Bronchial epithelial cell (primary cell): ENCODE measurements at regions not wholly inside any gene's neighbourhood (a gene's known extent, or its start where the extent isn't known, plus 50 kb on each side); places are given as distances from the start of the nearest gene placed in this dataset.

Experiments used
- DNase-seq: peaks from one replicate; pipeline ENCODE4 v3.0.0-alpha.2; 2010; ENCODE audit warnings: low read depth
- FAIRE-seq: peaks from 2 replicates; lab custom pipeline; 2011; peaks lifted over from hg19 to GRCh38; lab: Jason Lieb, UNC
- H3K27me3 ChIP-seq: 2 replicates; pipeline ENCODE4 v1.5.1; 2011; ENCODE audit warnings: low read length; ENCODE audit not compliant: control insufficient read depth, insufficient read depth
- H3K36me3 ChIP-seq: 2 replicates; pipeline ENCODE4 v1.5.1; 2011; ENCODE audit warnings: low read length; ENCODE audit not compliant: control insufficient read depth, insufficient read depth
- H3K4me3 ChIP-seq: 2 replicates; pipeline ENCODE4 v1.5.1; 2011; ENCODE audit warnings: mild to moderate bottlenecking, low read depth, low read length, control low read depth
- TF ChIP-seq, protein P1 (sequence below): IDR thresholded peaks from 2 replicates; pipeline ENCODE4 v1.5.1; 2011; ENCODE audit warnings: mild to moderate bottlenecking, moderate library complexity, low read length, control low read depth, inconsistent platforms; ENCODE audit not compliant: insufficient read depth, severe bottlenecking

GRCh38 chr4:180564026-180564425 is 1679.2 kb upstream of the TENM3 start:
- H3K4me3 ChIP-seq = no peak overlapping the region

GRCh38 chr4:180564448-180564847 is 1678.8 kb upstream of the TENM3 start:
- DNase-seq (no peak), FAIRE-seq (no peak)
- no peak overlapping the region for H3K4me3 ChIP-seq
- no peaks in the 10 kb centered on the region for H3K36me3 ChIP-seq
- TF ChIP-seq, protein P1, sequence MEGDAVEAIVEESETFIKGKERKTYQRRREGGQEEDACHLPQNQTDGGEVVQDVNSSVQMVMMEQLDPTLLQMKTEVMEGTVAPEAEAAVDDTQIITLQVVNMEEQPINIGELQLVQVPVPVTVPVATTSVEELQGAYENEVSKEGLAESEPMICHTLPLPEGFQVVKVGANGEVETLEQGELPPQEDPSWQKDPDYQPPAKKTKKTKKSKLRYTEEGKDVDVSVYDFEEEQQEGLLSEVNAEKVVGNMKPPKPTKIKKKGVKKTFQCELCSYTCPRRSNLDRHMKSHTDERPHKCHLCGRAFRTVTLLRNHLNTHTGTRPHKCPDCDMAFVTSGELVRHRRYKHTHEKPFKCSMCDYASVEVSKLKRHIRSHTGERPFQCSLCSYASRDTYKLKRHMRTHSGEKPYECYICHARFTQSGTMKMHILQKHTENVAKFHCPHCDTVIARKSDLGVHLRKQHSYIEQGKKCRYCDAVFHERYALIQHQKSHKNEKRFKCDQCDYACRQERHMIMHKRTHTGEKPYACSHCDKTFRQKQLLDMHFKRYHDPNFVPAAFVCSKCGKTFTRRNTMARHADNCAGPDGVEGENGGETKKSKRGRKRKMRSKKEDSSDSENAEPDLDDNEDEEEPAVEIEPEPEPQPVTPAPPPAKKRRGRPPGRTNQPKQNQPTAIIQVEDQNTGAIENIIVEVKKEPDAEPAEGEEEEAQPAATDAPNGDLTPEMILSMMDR = no peak
- no peaks in the 10 kb centered on the region for H3K27me3 ChIP-seq

More at GRCh38 chr4:180564026-180564425, 1679.2 kb upstream of the TENM3 start:
- Histone ChIP-seq H3K27me3 (no peaks in the 10 kb centered on the region), H3K36me3 (no peaks in the 10 kb centered on the region)
- TF ChIP-seq, protein P1 = no peak
- FAIRE-seq = no peak
- no peak for DNase-seq

DNA sequence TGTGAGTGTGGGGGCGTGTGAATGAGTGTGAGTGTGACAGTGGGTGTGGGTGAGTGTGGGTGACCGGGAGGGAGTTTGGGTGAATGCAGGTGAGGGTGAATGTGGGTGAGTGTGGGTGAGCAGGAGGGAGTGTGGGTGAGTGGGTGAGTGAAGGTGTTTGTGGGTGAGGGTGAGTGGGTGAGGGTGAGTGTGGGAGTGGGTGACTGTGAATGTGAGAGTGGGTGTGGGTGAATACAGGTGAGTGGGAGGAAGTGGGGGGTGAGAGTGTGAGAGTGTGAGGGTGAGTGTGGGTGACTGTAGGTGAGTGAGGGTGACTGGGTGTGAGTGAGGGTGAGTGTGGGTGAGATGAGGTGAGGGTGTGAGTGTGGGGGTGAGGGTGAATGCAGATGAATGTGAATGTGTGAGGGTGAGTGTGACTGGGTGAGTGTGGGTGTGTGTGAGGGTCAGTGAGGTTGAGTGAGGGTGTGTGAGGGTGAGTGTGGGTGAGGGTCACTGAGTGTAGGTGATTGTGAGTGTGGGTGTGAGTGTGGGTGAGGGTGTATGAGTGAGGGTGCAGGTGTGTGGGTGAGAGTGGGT is 1677.3 kb upstream of the TENM3 start:
- Histone ChIP-seq H3K27me3 (no peaks in the 10 kb centered on the region), H3K4me3 (no peak overlapping the region), H3K36me3 (no peaks in the 10 kb centered on the region)
- no peak for FAIRE-seq
- DNase-seq = no peak
- TF ChIP-seq, protein P1 = no peak

- Histone ChIP-seq H3K36me3 (no peaks in the 10 kb centered on the region), H3K27me3 (no peaks in the 10 kb centered on the region), H3K4me3 (no peak overlapping the region)
- no peak for FAIRE-seq
- DNase-seq = no peak
- TF ChIP-seq, protein P1 = no peak
These were observed 1676.7 kb upstream of the TENM3 start for GRCh38 chr4:180566492-180566891.

DNA sequence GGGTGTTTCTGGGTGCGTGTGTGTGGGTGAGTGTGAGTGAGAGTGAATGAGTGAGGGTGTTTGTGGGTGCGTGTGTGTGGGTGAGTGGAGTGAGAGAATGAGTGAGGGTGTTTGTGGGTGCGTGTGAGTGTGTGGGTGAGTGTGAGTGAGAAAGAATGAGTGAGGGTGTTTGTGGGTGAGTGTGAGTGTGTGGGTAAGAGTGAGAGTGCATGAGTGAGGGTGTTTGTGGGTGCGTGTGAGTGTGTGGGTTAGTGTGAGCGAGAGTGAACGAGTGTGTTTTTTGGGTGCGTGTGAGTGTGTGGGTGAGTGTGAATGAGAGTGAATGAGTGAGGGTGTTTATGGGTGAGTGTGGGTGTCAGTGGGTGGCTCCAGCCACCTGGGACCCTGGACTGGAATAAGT is 1676.1 kb upstream of the TENM3 start:
- no peak overlapping the region for H3K4me3 ChIP-seq
- FAIRE-seq (peak; percentile 93), DNase-seq (no peak)
- H3K27me3 ChIP-seq = no peaks in the 10 kb centered on the region
- H3K36me3 ChIP-seq = no peaks in the 10 kb centered on the region
- TF ChIP-seq, protein P1 = no peak

- DNase-seq = no peak
- no peaks in the 10 kb centered on the region for H3K36me3 ChIP-seq
- H3K27me3 ChIP-seq = no peaks in the 10 kb centered on the region
- TF ChIP-seq, protein P1 = no peak
- FAIRE-seq = no peak
- H3K4me3 ChIP-seq = no peak overlapping the region
These were observed 1671.6 kb upstream of the TENM3 start for GRCh38 chr4:180571516-180572055.
